ENCODE measurements at regions not wholly inside any gene's neighbourhood (a gene's known extent, or its start where the extent isn't known, plus 50 kb on each side); places are given as distances from the start of the nearest gene placed in this dataset.

- no peak for DNase-seq (ENCODE audit: low spot score)
Observed at GRCh38 chr1:97986041-97987005, 65.5 kb upstream of the DPYD start.

GRCh38 chr1:97983126-97983525 lies 62.3 kb upstream of the DPYD start:
- no peak for DNase-seq (ENCODE audit: low spot score)

- DNase-seq (ENCODE audit: low spot score): no peak
Observed at GRCh38 chr1:97980530-97980929, 59.7 kb upstream of the DPYD start.

- no peak for DNase-seq (ENCODE audit: low spot score)
Observed at GRCh38 chr1:97976801-97977200, 56.0 kb upstream of the DPYD start.

Data from ureter (tissue), 1 donor.